ENCODE measurements at regions not wholly inside any gene's neighbourhood (a gene's known extent, or its start where the extent isn't known, plus 50 kb on each side); places are given as distances from the start of the nearest gene placed in this dataset.

DNA sequence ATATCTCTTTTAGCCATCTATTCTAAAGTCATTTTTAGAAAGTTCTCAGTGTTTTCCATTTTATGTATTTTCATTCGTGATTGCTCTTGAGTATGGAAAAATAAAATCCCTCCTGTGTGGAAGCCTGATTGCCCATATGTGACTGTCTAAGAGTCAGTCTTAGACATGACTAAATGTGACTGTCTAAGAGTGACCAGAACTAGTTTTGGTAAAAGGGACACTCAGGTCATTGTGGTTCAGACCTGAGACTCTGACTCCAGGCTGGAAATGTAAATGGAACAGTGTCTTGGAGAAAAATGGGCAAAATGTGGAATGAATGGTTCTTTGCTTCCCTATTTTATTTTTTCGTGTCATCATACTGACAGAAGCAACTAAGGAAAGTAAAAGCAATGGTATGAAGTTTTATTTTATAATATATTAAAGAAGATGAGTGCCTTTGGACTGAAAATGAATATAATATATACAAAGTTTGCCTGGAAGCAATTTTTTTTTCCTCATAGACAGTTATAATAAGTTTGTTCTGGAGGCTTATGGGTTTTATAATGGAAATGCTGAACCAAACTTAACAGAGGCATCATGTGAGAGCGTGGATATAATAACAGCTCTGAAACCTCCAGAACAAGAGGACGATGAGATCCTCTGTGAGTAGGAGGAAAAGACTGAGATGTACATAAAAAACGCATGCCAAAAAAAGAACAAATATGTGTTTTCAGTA is 264.4 kb downstream of the ZPLD1 start:
- Histone ChIP-seq H3K4me3 (no peak overlapping the region), H3K27ac (no peak overlapping the region), H3K27me3 (no peaks in the 10 kb centered on the region), H3K9me3 (no peaks in the 10 kb centered on the region), H3K4me1 (no peaks in the 10 kb centered on the region), H3K36me3 (no peaks in the 10 kb centered on the region)
- intact Hi-C loops (cut with DNase I): no loop called here
- no peak for DNase-seq (ENCODE audit: low spot score in 2 of 2)
- TF ChIP-seq, protein P1, sequence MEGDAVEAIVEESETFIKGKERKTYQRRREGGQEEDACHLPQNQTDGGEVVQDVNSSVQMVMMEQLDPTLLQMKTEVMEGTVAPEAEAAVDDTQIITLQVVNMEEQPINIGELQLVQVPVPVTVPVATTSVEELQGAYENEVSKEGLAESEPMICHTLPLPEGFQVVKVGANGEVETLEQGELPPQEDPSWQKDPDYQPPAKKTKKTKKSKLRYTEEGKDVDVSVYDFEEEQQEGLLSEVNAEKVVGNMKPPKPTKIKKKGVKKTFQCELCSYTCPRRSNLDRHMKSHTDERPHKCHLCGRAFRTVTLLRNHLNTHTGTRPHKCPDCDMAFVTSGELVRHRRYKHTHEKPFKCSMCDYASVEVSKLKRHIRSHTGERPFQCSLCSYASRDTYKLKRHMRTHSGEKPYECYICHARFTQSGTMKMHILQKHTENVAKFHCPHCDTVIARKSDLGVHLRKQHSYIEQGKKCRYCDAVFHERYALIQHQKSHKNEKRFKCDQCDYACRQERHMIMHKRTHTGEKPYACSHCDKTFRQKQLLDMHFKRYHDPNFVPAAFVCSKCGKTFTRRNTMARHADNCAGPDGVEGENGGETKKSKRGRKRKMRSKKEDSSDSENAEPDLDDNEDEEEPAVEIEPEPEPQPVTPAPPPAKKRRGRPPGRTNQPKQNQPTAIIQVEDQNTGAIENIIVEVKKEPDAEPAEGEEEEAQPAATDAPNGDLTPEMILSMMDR (IDR thresholded peaks at IDR 0.05): no peak

DNA sequence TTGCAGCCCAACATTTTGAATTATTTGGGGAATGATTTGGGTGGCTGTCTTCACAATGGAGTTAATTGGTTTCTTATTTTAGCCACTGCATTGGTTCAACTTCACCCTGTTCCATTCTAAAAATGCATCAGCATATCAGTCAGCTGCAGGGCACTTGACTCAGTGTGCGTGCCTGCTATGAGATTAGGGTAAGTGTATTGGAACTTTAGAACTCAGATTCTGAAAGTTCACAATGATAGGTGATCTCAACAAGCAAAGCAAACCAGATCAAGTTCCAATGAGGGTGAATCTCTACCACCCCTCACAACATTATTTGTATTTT is 265.0 kb downstream of the ZPLD1 start:
- H3K27ac ChIP-seq: no peak overlapping the region
- TF ChIP-seq, protein P1 (IDR thresholded peaks at IDR 0.05): no peak
- H3K36me3 ChIP-seq: no peaks in the 10 kb centered on the region
- no peaks in the 10 kb centered on the region for H3K4me1 ChIP-seq
- no peak overlapping the region for H3K4me3 ChIP-seq
- no peaks in the 10 kb centered on the region for H3K27me3 ChIP-seq
- no peak for DNase-seq (ENCODE audit: low spot score in 2 of 2)
- intact Hi-C loops (cut with DNase I): no loop called here
- no peaks in the 10 kb centered on the region for H3K9me3 ChIP-seq

DNA sequence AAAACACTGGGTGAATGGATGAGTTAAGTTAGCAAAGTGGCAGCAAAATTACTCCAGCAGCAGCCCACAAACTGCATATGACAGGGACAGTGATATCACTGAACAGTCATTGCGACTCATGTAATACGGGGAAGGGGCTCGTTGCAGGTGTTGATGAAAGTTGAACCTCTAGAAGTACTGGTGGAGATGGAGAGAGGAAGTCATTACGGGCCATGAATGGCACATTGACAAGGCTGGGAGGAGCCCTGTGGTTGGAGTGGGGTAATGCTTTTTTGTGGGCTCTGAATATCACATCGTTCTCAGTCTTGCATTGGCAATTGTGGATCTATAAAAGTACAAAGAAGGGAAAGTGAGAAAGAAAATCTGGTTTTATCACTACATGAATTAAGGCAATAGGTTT is 278.1 kb downstream of the ZPLD1 start:
- Histone ChIP-seq H3K27me3 (no peaks in the 10 kb centered on the region), H3K4me3 (no peak overlapping the region), H3K4me1 (no peaks in the 10 kb centered on the region), H3K36me3 (no peaks in the 10 kb centered on the region), H3K9me3 (no peaks in the 10 kb centered on the region), H3K27ac (no peak overlapping the region)
- TF ChIP-seq, protein P1 (IDR thresholded peaks at IDR 0.05): no peak
- DNase-seq (ENCODE audit: low spot score in 2 of 2): no peak
- intact Hi-C loops (cut with DNase I): no loop called here

DNA sequence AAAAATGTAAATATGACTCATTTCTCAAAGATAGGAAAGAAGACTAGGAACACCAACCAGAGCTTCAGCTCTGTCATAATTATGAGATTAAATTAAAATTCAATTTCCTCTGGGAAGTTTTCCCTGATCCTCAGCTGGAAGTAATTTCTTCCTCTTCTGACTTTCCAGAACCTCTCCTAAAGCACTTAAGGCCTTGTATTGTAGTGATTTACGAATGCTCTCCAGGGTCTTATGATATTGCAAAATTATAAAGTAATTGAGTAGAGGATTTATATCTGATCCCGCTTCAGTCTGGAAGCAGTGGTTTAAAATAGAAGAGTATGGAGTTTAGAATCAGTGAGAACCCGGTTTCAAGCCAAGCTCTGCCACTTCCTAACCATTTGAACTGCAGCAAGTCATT is 279.8 kb downstream of the ZPLD1 start:
- H3K27ac ChIP-seq: no peak overlapping the region
- H3K4me1 ChIP-seq: no peaks in the 10 kb centered on the region
- intact Hi-C loops (cut with DNase I): no loop called here
- no peak overlapping the region for H3K4me3 ChIP-seq
- no peak for DNase-seq (ENCODE audit: low spot score in 2 of 2)
- H3K9me3 ChIP-seq: no peaks in the 10 kb centered on the region
- no peaks in the 10 kb centered on the region for H3K36me3 ChIP-seq
- H3K27me3 ChIP-seq: no peaks in the 10 kb centered on the region
- TF ChIP-seq, protein P1 (IDR thresholded peaks at IDR 0.05): no peak

DNA sequence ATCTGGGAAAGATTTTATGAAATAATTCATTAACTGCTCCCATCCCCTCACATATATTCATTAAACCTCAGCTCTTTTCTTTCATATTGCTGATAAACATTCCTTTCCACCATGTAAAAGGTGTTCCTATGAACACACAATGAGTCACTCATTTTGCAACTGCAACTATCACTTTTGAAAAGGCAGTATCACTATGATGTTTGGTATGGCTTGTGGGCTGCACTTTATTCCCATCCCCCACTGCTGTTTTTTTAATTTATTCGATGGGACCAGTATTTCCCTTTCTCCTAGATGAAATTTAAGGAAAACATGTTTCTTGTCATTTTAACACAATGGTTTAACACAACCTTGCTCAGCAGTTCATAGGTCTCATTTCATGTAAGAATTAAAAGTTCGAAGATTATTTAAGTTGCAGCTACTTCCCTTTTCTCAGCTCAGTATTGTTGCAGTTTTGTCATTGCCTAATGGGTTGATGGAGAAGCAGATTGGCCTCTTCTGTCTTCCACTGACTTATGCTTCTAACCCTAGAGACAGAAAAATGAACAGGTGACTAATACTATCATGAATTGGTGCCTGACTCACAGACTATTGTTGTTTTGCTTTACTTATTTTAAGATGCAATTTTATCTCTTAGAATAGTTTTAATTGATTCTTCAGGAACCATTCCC is 280.3 kb downstream of the ZPLD1 start:
- DNase-seq (ENCODE audit: low spot score in 2 of 2): no peak
- H3K4me1 ChIP-seq: no peaks in the 10 kb centered on the region
- TF ChIP-seq, protein P1 (IDR thresholded peaks at IDR 0.05): no peak
- no peaks in the 10 kb centered on the region for H3K36me3 ChIP-seq
- intact Hi-C loops (cut with DNase I): no loop called here
- H3K27ac ChIP-seq: no peak overlapping the region
- H3K9me3 ChIP-seq: no peaks in the 10 kb centered on the region
- H3K27me3 ChIP-seq: no peaks in the 10 kb centered on the region
- no peak overlapping the region for H3K4me3 ChIP-seq

Measured in ascending aorta (tissue), 2 donors.